ENCODE measurements at regions not wholly inside any gene's neighbourhood (a gene's known extent, or its start where the extent isn't known, plus 50 kb on each side); places are given as distances from the start of the nearest gene placed in this dataset.

GRCh38 chr5:98314292-98314691 lies 459.2 kb upstream of the RGMB start:
- Histone ChIP-seq H3K4me3 (ENCODE audit: control extremely low read depth in 1 of 5, extremely low read depth in 1 of 5, insufficient read depth in 1 of 5, low read depth in 2 of 5, low read length in 4 of 5) (no peak overlapping the region), H4K20me1 (ENCODE audit: control insufficient read depth, insufficient read depth, low read length, poor library complexity, severe bottlenecking) (no peaks in the 10 kb centered on the region), H3K9me3 (ENCODE audit: control extremely low read depth in 1 of 3, control insufficient read depth in 2 of 3, insufficient read depth in 1 of 3, low read length in 2 of 3) (no peaks in the 10 kb centered on the region), H3K27ac (ENCODE audit: low read length in 2 of 2) (no peak overlapping the region), H3K4me1 (ENCODE audit: control insufficient read depth in 2 of 2, insufficient read depth in 2 of 2, low read length in 2 of 2) (no peaks in the 10 kb centered on the region), H3K36me3 (replicated peaks in 1 of 2; ENCODE audit: control extremely low read depth in 1 of 2, control insufficient read depth in 1 of 2, extremely low read depth in 1 of 2, insufficient read depth in 2 of 2, low read length in 1 of 2) (no peaks in the 10 kb centered on the region), H2AFZ (ENCODE audit: insufficient read depth, low read depth, low read length, poor library complexity, severe bottlenecking) (no peak overlapping the region), H3K27me3 (replicated peaks in 1 of 4; ENCODE audit: control extremely low read depth in 1 of 4, control insufficient read depth in 3 of 4, insufficient read depth in 4 of 4, low read length in 3 of 4) (no peaks in the 10 kb centered on the region), H3K79me2 (ENCODE audit: control insufficient read depth, insufficient read depth, low read length) (no peaks in the 10 kb centered on the region), H3K4me2 (replicated peaks; ENCODE audit: low read depth, low read length, poor library complexity, severe bottlenecking) (no peak overlapping the region), H3K9ac (ENCODE audit: low read length) (no peak overlapping the region)
- TF ChIP-seq, protein P1, sequence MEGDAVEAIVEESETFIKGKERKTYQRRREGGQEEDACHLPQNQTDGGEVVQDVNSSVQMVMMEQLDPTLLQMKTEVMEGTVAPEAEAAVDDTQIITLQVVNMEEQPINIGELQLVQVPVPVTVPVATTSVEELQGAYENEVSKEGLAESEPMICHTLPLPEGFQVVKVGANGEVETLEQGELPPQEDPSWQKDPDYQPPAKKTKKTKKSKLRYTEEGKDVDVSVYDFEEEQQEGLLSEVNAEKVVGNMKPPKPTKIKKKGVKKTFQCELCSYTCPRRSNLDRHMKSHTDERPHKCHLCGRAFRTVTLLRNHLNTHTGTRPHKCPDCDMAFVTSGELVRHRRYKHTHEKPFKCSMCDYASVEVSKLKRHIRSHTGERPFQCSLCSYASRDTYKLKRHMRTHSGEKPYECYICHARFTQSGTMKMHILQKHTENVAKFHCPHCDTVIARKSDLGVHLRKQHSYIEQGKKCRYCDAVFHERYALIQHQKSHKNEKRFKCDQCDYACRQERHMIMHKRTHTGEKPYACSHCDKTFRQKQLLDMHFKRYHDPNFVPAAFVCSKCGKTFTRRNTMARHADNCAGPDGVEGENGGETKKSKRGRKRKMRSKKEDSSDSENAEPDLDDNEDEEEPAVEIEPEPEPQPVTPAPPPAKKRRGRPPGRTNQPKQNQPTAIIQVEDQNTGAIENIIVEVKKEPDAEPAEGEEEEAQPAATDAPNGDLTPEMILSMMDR (IDR thresholded peaks at IDR 0.05), result no peak
- Mint-ChIP-seq H3K9me3 (ENCODE audit: insufficient read depth) (no peaks in the 10 kb centered on the region), H3K27ac (no peak overlapping the region), H3K4me3 (no peak overlapping the region), H3K4me1 (no peaks in the 10 kb centered on the region), H3K27me3 (no peaks in the 10 kb centered on the region)
- no peak for ATAC-seq (ENCODE audit: low read depth)
- POLR2A ChIA-PET, result no interaction called here
- intact Hi-C loops (cut with micrococcal nuclease), result no loop called here
- CTCF ChIA-PET, result no interaction called here
- DNase-seq, result no peak

GRCh38 chr5:98318386-98318785 lies 455.1 kb upstream of the RGMB start:
- ATAC-seq (ENCODE audit: low read depth) (no peak), DNase-seq (no peak)
- Histone ChIP-seq H3K79me2 (ENCODE audit: control insufficient read depth, insufficient read depth, low read length) (no peaks in the 10 kb centered on the region), H3K27me3 (replicated peaks in 1 of 4; ENCODE audit: control extremely low read depth in 1 of 4, control insufficient read depth in 3 of 4, insufficient read depth in 4 of 4, low read length in 3 of 4) (no peaks in the 10 kb centered on the region), H3K4me1 (ENCODE audit: control insufficient read depth in 2 of 2, insufficient read depth in 2 of 2, low read length in 2 of 2) (no peaks in the 10 kb centered on the region), H3K36me3 (replicated peaks in 1 of 2; ENCODE audit: control extremely low read depth in 1 of 2, control insufficient read depth in 1 of 2, extremely low read depth in 1 of 2, insufficient read depth in 2 of 2, low read length in 1 of 2) (no peaks in the 10 kb centered on the region), H3K27ac (ENCODE audit: low read length in 2 of 2) (no peak overlapping the region), H4K20me1 (ENCODE audit: control insufficient read depth, insufficient read depth, low read length, poor library complexity, severe bottlenecking) (no peaks in the 10 kb centered on the region), H3K9me3 (ENCODE audit: control extremely low read depth in 1 of 3, control insufficient read depth in 2 of 3, insufficient read depth in 1 of 3, low read length in 2 of 3) (no peaks in the 10 kb centered on the region), H3K9ac (ENCODE audit: low read length) (no peak overlapping the region), H2AFZ (ENCODE audit: insufficient read depth, low read depth, low read length, poor library complexity, severe bottlenecking) (no peak overlapping the region), H3K4me3 (ENCODE audit: control extremely low read depth in 1 of 5, extremely low read depth in 1 of 5, insufficient read depth in 1 of 5, low read depth in 2 of 5, low read length in 4 of 5) (no peak overlapping the region), H3K4me2 (replicated peaks; ENCODE audit: low read depth, low read length, poor library complexity, severe bottlenecking) (no peak overlapping the region)
- Mint-ChIP-seq H3K9me3 (ENCODE audit: insufficient read depth) (no peaks in the 10 kb centered on the region), H3K4me1 (no peaks in the 10 kb centered on the region), H3K27ac (no peak overlapping the region), H3K4me3 (no peak overlapping the region), H3K27me3 (no peaks in the 10 kb centered on the region)
- TF ChIP-seq, protein P1 (IDR thresholded peaks at IDR 0.05), result no peak
- no peak for TF ChIP-seq EZH2 (IDR thresholded peaks at IDR 0.05; ENCODE audit: borderline replicate concordance, insufficient read depth, low read depth, low read length, poor library complexity, severe bottlenecking)
- ChIA-PET POLR2A (no interaction called here), CTCF (no interaction called here)
- intact Hi-C loops (cut with micrococcal nuclease), result no loop called here
